ENCODE measurements at regions not wholly inside any gene's neighbourhood (a gene's known extent, or its start where the extent isn't known, plus 50 kb on each side); places are given as distances from the start of the nearest gene placed in this dataset.

DNA sequence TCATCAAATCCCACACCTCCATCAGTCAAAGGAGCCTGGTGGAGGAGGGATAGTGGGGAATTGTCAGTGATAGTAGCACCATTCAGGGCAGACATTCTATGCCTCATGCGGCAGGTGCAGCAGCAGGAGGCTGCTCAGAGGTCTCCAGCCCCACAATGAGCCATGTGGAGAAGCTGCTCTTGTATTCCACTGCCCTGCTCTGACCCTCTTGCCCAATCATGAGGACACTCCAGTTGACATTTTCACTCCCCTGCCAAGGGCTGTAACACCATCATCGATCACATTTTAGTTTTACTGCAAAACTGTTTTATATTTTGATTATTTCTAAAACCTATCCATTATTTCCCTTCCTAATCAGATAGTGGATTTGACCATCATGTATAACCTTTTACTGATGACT, 487.6 kb upstream of the KLHL29 start:
- TF ChIP-seq, protein P1, sequence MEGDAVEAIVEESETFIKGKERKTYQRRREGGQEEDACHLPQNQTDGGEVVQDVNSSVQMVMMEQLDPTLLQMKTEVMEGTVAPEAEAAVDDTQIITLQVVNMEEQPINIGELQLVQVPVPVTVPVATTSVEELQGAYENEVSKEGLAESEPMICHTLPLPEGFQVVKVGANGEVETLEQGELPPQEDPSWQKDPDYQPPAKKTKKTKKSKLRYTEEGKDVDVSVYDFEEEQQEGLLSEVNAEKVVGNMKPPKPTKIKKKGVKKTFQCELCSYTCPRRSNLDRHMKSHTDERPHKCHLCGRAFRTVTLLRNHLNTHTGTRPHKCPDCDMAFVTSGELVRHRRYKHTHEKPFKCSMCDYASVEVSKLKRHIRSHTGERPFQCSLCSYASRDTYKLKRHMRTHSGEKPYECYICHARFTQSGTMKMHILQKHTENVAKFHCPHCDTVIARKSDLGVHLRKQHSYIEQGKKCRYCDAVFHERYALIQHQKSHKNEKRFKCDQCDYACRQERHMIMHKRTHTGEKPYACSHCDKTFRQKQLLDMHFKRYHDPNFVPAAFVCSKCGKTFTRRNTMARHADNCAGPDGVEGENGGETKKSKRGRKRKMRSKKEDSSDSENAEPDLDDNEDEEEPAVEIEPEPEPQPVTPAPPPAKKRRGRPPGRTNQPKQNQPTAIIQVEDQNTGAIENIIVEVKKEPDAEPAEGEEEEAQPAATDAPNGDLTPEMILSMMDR (IDR thresholded peaks at IDR 0.05) = no peak
- TF ChIP-seq EZH2phosphoT487 (IDR thresholded peaks at IDR 0.05) = no peak
